Limb (tissue), 2 donors: ENCODE measurements at regions not wholly inside any gene's neighbourhood (a gene's known extent, or its start where the extent isn't known, plus 50 kb on each side); places are given as distances from the start of the nearest gene placed in this dataset.
"Not testable (repeated sequence)": the region's sequence is repeated elsewhere in the genome, so short reads cannot be mapped to it uniquely, and the experiment has no call there.

Experiments used
- DNase-seq, 2 donors: peaks; one replicate each; pipeline ENCODE4 v3.0.0-alpha.2; 2016; ENCODE audit errors: extremely low spot score in 2 of 2

DNA sequence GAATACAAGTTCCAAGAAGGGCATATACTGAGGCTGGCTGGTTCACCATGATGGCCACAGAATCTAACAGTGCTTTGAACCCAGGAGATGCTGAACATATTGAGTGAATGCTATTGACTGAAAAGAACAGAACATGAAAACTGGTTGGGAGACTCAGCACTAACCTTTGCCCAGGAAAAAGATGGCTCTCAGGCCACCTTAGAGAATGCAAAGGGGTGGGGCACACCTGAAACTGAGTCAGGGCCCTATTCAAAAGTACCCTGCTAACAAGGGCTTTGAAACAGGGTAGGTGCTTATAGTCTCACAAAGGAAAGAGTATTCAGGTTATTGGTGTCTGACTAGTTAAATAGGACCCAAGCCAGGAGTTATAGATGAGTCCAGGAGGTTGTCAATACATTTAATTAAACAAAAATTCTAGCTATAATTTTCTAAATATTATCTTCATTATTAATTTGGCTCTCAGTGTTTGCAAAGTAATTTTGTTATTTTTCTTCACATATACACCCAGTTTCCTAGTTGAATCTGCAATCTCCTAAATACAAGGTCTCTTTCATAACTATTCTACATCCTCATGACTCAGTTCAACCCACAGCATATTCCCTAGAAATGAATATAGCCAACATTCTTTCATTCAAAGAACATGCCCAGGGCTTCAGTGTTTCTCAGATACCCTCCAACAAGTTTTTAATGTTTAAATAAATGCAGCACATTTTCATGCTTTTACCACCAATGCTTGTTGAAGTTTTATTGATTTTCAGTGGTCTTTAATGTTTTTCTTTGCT, 144.2 kb upstream of the RAPGEF2 start:
- no peak for DNase-seq

DNA sequence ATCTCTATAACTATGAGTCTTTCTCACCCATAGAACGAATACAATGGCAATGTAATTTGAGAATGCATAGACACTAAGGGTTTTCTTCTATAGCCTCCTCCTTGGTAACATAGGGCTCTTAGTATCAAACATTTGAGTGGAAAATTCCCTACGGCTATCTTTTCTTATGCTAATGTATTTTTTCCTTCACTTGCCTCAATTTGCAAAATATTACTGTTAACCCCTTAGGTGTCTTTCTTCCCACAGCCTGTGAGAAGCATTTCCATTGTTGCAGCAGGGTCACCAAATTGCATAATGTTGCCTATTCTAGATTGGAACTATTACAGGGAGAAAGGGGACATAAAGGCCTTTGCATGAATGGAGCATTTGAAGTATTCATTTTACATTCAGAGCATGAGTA, 140.5 kb upstream of the RAPGEF2 start:
- no peak for DNase-seq

DNA sequence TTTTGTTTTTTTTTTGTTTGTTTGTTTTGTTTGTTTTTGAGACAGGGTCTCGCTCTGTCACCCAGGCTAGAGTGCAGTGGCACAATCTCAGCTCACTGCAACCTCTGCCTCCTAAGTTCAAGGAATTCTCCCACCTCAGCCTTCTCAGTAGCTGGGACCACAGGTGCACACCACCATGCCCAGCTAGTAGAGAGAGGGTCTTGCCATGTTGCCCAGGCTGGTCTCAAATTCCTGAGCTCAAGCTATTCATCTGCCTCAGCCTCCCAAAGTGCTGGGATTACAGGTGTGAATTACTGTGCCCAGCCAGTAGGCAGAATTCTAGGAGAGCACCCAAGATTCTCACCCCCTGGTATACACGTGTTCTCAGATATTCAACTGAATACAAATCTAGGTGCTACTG, 139.6 kb upstream of the RAPGEF2 start:
- DNase-seq, result not testable (repeated sequence)

DNA sequence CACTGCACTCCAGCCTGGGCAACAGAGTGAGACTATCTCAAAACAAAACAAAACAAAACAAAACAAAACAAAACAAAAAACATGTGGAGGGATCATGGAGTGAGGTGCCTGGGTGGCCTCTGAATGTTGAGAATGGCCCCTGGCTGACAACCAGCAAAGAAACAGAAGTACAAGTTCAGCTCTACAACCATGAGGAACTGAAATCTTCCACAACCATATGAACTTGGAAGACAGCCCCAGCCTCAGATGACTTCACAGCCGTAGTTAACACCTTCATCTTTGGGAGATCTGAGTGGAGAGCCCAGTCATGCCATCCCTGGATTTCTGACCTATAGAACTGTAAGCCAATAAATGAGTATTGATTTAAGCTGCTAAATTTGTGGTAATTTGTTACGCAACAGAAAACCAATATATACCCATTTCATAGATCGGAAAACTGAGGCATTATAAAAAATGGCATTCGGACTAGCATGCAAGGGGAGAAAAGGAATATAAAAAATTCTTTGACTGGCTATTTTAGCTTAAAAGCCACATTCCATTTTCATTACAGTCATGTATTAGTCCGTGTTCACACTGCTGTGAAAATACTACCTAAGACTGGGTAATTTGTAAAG, 138.7 kb upstream of the RAPGEF2 start:
- DNase-seq, result no peak

DNA sequence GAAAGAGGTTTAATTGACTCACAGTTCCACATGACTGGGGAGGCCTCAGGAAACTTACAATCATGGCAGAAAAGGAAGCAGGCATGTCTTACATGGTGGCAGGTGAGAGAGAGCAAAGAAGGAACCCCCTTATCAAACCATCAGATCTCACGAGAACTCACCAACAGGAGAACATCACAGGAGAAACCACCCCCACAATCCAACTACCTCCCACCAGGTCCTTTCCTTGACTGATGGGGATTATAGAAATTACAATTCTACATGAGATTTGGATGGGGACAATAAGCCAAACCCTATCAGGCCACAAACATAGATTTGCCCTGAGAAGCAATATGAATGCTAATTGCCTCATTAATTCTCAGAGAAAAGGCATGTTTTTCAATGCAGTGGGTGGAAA, 138.2 kb upstream of the RAPGEF2 start:
- no peak for DNase-seq

DNA sequence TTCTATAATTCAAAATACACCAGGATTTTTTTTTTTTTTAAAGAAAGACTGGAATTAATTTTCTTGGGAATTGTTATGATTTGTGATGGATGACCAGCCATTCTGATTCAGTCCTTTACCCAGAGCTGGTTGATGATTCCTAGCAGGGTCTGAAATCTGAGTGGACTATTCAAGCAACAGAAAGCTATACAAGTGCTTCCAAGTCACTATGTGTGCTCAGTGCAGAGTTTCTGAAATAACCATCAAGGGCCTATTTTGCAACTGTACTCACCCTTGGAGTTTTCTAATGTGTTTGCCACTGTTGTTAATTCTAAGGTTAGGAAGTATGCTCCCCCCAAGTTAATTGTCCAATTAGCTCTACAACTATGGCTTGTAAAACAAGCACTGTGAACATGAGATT, 137.7 kb upstream of the RAPGEF2 start:
- no peak for DNase-seq

DNA sequence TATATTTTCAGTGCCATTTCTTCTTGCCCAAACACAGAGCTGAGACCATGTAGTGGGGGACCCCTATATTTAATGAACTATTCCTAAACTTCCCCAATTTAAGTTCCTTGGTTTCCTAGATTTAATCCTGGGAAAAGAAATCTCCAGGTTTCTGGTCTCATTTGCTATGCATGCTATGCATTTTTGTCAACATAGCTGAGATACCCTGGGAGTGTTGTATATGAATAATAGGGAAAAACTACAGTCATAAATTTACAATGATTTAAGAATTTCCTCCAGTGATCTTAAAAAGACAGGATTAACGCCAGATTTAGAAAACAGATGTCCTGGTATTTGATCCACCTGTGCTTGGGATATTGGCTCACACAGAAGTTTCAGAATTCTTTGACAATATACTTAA, 136.8 kb upstream of the RAPGEF2 start:
- DNase-seq, result no peak

DNA sequence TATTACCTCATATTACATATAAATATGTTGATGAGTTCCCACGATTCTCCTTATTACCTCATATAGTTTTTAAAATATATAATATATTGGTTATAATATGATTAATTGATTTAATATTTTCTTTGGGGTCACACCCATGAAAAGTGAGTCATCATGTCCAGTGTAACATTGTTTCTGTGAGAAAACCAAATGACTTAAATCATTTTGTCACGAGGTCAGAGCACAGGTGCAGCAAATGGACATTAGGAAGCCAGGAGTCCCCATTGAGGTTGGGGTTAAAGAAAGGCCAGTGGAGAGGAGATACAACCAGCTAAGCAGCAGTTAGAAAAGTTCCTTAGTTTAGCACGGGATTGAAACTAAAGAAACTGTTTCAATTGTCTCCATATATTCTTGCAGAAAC, 133.9 kb upstream of the RAPGEF2 start:
- no peak for DNase-seq

DNA sequence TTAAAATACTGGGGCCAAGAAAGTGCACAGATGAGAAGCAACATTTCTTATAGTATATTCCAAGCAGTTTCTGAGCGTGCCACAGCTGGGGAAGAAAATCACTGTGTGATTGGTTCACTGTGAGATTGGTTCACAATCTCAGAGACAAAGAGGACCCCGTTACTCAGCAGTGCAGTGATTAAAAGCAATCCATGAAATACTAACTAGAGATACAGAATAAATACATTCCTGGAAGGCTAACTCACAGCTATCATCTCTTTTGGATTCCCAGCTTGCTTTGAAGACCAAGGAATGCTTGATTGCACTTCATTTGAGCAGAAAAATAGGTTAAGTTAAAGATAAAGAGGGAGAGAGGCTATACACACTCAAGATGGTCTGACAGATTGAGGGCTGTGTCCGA, 132.1 kb upstream of the RAPGEF2 start:
- DNase-seq, result no peak

DNA sequence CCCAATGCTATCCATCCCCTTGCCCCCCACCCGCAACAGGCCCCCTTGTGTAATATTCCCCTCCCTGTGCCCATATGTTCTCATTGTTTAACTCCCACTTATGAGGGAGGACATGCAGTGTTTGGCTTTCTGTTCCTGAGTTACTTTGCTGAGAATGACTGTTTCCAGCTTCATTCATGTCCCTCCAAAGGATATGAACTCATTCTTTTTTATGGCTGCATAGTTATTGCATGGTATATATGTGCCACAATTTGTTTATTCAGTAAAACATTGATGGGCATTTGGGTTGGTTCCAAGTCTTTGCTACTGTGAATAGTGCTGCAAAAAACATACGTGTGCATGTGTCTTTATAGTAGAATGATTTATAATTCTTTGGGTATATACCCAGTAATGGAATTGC, 128.4 kb upstream of the RAPGEF2 start:
- DNase-seq, result not testable (repeated sequence)

DNA sequence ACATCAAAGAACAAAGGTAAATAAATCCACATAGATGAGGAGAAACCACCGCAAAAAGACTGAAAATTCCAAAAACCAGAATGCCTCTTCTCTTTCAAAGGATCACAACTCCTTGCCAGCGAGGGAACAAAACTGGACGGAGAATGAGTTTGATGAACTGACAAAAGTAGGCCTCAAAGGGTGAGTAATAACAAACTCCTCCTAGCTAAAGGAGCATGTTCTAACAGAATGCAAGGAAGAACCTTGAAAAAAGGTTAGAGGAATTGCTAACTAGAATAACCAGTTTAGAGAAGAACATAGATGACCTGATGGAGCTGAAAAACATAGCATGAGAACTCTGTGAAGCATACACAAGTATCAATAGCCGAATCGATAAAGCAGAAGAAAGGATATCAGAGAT, 122.2 kb upstream of the RAPGEF2 start:
- not testable (repeated sequence) for DNase-seq

DNA sequence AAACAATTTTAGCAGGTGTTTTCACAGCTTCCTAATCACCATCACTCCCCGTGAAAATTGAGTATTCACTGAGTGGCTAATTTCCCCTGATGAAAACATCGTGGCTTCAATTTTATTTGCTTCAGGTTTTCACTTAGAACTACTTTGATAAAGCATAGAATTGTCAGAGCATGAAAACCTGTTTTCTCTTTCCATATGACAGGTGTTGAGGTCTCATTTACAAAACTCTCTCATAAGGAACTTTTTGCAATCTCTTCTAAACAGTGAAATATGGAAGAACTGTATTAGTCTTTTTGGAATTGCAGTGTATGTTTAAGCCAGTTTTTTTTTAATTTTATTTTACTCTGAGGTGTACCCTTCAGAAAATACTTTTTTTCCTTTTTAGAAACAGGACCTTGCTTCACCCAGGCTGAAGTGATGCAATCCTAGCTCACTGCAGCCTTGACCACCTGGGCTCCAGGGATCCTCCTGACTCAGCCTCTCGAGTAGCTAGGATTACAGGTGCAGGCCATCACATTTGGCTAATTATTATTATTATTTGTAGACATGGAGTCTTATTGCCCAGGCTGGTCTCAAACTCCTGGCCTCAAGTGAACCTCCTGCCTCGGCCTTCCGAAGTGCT, 111.2 kb upstream of the RAPGEF2 start:
- no peak for DNase-seq

DNA sequence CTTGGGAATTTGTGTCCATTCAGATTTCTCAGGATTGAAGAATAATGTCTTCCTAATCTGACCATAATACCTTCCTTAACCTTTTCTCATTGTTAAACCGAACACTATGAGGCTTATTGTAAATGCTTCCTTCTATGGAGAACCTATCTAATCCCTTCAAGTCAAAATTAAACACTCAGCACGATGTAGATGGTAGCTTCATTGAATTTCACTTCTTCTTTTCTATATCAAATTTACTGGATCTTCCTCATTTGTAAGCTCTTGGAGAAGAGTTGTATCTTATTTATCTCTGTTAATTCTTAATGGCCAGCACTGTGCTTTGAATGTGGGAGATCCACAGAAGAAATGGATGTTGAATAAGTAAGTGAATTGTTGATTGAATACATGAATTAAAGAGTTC, 109.0 kb upstream of the RAPGEF2 start:
- DNase-seq, result no peak

DNA sequence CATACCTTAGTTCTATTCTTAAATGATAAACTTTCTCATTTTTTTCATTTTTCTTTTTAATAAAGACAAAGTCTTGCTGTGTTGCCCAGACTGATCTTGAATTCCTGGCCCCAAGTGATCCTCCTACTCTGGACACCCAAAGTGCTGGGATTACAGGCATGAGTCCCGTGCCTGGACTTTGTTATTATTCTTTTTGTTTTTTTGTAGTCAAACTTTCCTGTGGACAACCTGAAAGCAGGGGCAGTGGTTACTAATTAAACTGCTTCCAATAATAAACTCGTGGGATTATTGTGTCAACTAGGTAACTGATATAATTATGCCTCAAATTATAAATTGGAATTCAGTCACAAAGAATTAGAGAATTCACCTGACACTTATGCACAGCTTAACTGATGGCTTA, 107.8 kb upstream of the RAPGEF2 start:
- no peak for DNase-seq

DNA sequence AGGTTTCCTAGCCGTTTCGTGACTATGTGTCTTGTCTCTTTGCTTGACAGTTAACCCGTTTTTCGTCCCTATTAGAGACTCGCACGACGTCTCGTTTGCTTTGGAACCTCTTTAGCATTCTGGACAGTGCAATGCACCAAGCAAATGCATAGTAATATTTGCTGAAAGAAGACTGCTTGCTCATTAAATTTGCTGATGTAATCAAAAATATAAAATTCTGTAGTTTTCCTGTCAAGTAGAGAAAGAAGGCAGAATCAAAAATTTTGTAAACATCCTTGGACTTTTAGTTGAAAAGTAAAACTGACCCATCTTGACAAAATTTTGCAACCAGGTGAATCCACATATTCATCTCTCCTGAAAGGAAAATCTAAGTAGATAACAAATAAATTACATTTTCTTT, 106.9 kb upstream of the RAPGEF2 start:
- no peak for DNase-seq

DNA sequence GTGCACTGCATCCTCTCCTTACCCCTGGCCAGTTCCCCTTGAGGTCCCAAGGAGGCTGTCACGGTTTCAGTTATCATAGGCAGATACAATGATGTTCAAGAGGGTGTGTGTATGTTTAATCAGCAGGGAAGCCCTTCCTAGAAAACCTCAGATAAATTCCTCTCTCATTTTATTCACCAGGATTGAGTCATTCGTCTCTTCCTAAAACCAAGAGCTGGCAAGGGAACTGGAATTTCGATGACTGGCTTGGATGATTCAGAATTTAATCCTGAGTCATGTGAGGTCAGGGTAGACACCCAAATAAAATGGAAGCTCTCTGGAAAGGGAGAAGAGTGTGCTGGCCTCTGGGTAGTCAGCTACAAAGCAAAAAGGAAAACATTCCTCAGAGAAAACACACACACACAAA, 106.2 kb upstream of the RAPGEF2 start:
- no peak for DNase-seq

DNA sequence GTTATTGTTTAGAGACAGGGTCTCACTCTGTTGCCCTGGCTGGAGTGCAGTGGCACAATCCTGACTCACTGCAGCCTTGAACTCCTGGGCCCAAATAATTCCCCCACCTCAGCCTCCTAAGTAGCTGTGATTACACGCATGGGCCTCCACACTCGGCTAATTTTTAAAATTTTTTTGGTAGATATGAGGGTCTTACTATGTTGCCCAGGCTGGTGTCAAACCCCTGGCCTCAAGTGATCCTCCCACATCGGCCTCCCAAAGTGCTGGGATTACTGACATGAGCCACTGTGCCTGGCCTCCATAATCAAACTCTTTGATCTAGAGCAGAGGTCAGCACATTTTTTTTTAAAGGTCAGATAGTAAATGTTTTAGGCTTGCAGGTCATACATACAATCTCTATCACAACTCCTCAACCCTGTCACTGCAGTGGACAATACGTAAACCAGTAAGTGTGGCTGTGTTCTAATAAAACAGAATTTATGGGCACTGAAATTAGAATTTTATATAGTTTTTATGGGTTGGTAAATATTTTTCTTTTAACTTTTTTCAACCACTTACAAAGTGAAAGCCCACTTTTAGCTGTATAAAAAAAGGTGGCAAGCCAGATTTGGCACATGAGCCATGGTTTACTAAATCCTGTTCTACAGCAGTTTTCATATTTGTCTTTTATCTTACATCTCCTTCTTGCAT, 105.1 kb upstream of the RAPGEF2 start:
- DNase-seq, result no peak

DNA sequence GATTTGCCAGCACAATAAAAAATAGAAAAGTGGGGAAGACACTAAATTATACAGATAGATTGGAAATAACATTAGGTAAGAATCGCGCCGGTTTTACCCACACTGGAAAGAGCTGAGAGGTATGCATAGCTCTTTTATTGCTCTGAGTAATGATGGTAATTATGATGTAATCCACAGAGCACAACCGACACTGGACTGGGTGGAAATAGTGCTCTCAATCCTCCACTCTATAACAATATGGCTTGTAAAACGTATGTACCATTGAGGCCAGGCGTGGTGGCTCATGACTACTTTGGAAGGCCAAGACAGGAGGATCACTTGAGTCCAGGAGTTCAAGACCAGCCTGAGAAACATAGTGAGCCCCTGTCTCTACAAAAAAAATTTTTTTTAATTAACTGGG, 104.3 kb upstream of the RAPGEF2 start:
- DNase-seq, result no peak

DNA sequence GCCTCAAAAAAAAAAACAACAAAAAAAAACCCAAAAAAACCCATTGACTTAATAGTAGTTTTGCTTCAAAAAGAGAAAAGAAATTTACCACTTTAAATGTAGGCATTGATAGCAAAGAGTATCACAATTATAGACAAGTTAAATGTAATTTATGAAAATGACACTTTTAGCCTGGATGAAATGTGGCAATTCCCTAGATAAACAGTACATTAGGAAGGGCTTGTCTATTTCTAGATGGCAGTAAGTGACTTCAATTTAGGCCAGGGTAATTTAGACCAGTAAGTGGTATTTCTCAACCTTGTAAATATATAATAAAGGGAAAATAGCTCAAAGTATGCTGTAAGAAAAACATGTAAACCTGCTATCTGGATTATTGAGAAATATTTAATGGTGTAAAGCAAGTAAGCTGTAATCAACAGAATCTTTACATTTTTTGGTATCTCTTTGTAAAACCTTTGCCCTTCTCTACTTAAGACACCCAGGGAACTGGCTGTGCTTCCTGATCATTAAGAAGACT, 103.7 kb upstream of the RAPGEF2 start:
- no peak for DNase-seq

DNA sequence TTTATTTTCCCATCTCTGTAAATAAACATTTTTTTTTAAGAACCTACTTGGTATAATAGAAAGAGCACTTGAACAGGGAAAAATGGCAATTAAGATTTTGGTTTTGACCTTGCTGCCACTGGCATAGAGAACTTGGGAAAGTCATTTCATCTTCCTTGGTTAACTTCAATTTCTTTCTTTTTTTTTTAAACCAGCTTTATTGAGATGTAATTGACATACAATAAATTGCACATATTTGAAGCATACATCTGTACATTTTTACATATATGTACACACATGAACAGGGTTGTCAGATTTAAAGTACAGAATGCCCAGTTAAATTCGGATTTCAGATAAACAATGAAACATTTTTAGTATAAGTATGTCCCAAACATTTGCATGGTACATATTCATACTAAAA, 103.0 kb upstream of the RAPGEF2 start:
- no peak for DNase-seq

DNA sequence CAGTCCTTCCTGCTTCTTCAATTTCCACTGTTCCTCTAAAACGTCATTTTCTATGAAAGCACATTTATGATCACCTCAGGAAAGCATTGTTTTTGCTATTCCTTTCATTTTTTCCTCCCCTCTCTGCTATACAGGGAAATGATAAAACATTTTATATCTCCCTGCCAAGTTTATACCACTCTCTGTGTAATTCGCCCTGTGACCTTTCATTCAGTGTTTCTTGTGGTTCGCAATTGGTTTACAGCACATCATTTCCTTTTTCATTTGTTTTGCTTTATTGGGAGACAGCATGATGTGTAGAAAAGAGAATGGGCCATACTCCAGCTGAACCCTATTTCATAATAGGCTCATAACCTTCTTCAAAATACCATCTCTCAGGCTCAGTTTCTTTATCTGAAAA, 99.9 kb upstream of the RAPGEF2 start:
- no peak for DNase-seq
